ENCODE measurements at regions not wholly inside any gene's neighbourhood (a gene's known extent, or its start where the extent isn't known, plus 50 kb on each side); places are given as distances from the start of the nearest gene placed in this dataset.

DNA sequence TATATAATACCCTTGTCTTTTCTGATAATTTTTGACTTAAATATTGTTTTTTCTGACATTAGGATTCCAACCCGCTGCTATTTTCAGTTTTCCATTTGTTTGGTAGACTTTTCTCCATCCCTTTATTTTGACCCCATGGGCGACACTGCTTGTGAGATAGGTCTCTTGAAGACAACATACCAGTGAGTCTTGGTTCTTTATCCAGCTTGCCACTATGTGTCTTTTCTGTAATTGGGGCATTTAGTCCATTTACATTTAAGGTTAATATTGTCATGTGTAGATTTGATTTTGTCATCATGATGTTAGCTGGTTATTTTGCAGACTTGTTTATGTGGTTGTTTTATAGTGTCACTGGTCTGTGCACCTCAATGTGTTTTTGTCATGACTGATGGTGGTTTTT lies 67.7 kb upstream of the IRAK1BP1 start:
- TF ChIP-seq, protein P1, sequence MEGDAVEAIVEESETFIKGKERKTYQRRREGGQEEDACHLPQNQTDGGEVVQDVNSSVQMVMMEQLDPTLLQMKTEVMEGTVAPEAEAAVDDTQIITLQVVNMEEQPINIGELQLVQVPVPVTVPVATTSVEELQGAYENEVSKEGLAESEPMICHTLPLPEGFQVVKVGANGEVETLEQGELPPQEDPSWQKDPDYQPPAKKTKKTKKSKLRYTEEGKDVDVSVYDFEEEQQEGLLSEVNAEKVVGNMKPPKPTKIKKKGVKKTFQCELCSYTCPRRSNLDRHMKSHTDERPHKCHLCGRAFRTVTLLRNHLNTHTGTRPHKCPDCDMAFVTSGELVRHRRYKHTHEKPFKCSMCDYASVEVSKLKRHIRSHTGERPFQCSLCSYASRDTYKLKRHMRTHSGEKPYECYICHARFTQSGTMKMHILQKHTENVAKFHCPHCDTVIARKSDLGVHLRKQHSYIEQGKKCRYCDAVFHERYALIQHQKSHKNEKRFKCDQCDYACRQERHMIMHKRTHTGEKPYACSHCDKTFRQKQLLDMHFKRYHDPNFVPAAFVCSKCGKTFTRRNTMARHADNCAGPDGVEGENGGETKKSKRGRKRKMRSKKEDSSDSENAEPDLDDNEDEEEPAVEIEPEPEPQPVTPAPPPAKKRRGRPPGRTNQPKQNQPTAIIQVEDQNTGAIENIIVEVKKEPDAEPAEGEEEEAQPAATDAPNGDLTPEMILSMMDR (IDR thresholded peaks at IDR 0.05), result no peak
- TF ChIP-seq POLR2AphosphoS5 (IDR thresholded peaks at IDR 0.05) (no peak), POLR2A (IDR thresholded peaks at IDR 0.05) (no peak)

All from suprapubic skin (tissue), 4 donors.